WTC11 (cell line): ENCODE measurements at regions not wholly inside any gene's neighbourhood (a gene's known extent, or its start where the extent isn't known, plus 50 kb on each side); places are given as distances from the start of the nearest gene placed in this dataset.

Experiments
- CREB1 ChIP-seq: sonication (generic); formaldehyde crosslinking; IDR thresholded peaks from 2 replicates; pipeline ENCODE4 v1.8.0; 2023; ENCODE audit warnings: mild to moderate bottlenecking, missing genetic modification reagents
- CTCF ChIP-seq: fragments of 200-600 bp; IDR thresholded peaks from 2 replicates; pipeline ENCODE4 v1.8.0; 2022; ENCODE audit warnings: antibody characterized with exemption
- TEAD1 ChIP-seq: sonication (generic); formaldehyde crosslinking; IDR thresholded peaks from 2 replicates; pipeline ENCODE4 v1.8.0; 2022; ENCODE audit warnings: mild to moderate bottlenecking, missing genetic modification reagents

GRCh38 chr10:69692891-69693290 is 62.8 kb downstream of the FAM241B start:
- TF ChIP-seq CTCF (no peak), TEAD1 (CRISPR knock-in tag) (no peak), CREB1 (CRISPR knock-in tag) (no peak)
